HCT116 (cell line): ENCODE measurements at regions not wholly inside any gene's neighbourhood (a gene's known extent, or its start where the extent isn't known, plus 50 kb on each side); places are given as distances from the start of the nearest gene placed in this dataset.

Experiments used
- ATAC-seq: fragments of 200-7000 bp; cut with Tn5 transposase; 2 replicates; pipeline ENCODE4 v1.9.1; 2020; ENCODE audit warnings: mild to moderate bottlenecking, moderate library complexity
- BruUV-seq: library from RNA; stranded (reverse); fragments of 400-500 nt; replicated peaks from 2 replicates; lab custom pipeline; 2021; lab: Mats Ljungman, UMichigan
- CTCF ChIA-PET: fragments of 300-600 bp; sonication (Branson Sonifier 250); formaldehyde crosslinking; loops from one replicate; lab custom pipeline; 2021; ENCODE audit warnings: antibody characterized with exemption; lab: Charles Lee
- POLR2A ChIA-PET: fragments of 300-600, 350-600 bp; sonication (Branson Sonifier 250); formaldehyde crosslinking; loops from one replicate; lab custom pipeline; 2021; ENCODE audit warnings: antibody characterized with exemption; lab: Charles Lee
- RAD21 ChIA-PET, 2 experiments: fragments of 300-600 bp; sonication (Branson Sonifier 250); formaldehyde crosslinking; loops; one replicate each; lab custom pipeline; 2023; ENCODE audit warnings: low total read pairs in 2 of 2; ENCODE audit not compliant: uncharacterized antibody in 2 of 2, unreplicated experiment in 2 of 2, low non-redundant PET in 1 of 2; lab: Charles Lee
- DNase-seq: peaks from one replicate; pipeline ENCODE4 v3.0.0-alpha.2; 2010; ENCODE audit warnings: low read depth, low spot score
- H2AFZ ChIP-seq: fragments of 200-600 bp; shearing (Covaris generic), sonication (generic); 2 replicates; pipeline ENCODE4 v1.6.1; 2017; ENCODE audit warnings: low read depth, mixed run types, mixed read lengths, antibody characterized with exemption, low read length; ENCODE audit not compliant: poor library complexity, severe bottlenecking
- H3K27ac ChIP-seq: 2 replicates; pipeline ENCODE4 v1.5.1; 2012; ENCODE audit warnings: low read depth, low read length
- H3K27me3 ChIP-seq: fragments of 200-600 bp; sonication (generic); 2 replicates; pipeline ENCODE4 v1.6.1; 2016; ENCODE audit warnings: mixed run types, low read length, mixed read lengths; ENCODE audit not compliant: insufficient read depth
- H3K36me3 ChIP-seq, 2 experiments: fragments of 200-500 bp in 1 of 2; fragments of 200-600 bp in 1 of 2; sonication (Bioruptor generic) in 1 of 2; sonication (generic) in 1 of 2; 2 replicates each; pipeline versions ENCODE4 v1.5.1 to v1.6.1; 2014 to 2016; ENCODE audit warnings: low read length in 2 of 2, inconsistent platforms in 1 of 2, mixed read lengths in 1 of 2, mixed run types in 1 of 2; ENCODE audit not compliant: insufficient read depth in 2 of 2, control insufficient read depth in 1 of 2
- H3K4me1 ChIP-seq, 2 experiments: fragments of 200-600 bp in 1 of 2; sonication (generic) in 1 of 2; 2 replicates each; pipeline versions ENCODE4 v1.5.1 to v1.6.1; 2012 to 2017; ENCODE audit warnings: low read length in 2 of 2, inconsistent platforms in 1 of 2, mild to moderate bottlenecking in 1 of 2, mixed read lengths in 1 of 2, mixed run types in 1 of 2, moderate library complexity in 1 of 2; ENCODE audit not compliant: insufficient read depth in 2 of 2, control insufficient read depth in 1 of 2
- H3K4me2 ChIP-seq: fragments of 200-600 bp; sonication (generic); 2 replicates; pipeline ENCODE4 v1.6.1; 2017; ENCODE audit warnings: mixed run types, low read length, mixed read lengths
- H3K4me3 ChIP-seq, 2 experiments: fragments of 200-600 bp in 1 of 2; sonication (generic) in 1 of 2; replicated peaks in 1 of 2; 2 replicates each; pipeline ENCODE4 v1.5.1; 2011 to 2016; ENCODE audit warnings: low read length in 2 of 2, control low read depth in 1 of 2, low read depth in 1 of 2, mild to moderate bottlenecking in 1 of 2, mixed read lengths in 1 of 2, mixed run types in 1 of 2
- H3K79me2 ChIP-seq: fragments of 200-600 bp; sonication (generic); 2 replicates; pipeline ENCODE4 v1.6.1; 2017; ENCODE audit warnings: mild to moderate bottlenecking, mixed run types, low read length, moderate library complexity, mixed read lengths; ENCODE audit not compliant: insufficient read depth
- H3K9ac ChIP-seq: fragments of 200-600 bp; sonication (generic); 2 replicates; pipeline ENCODE4 v1.6.1; 2016; ENCODE audit warnings: low read length, mixed read lengths
- H3K9me2 ChIP-seq: fragments of 200-600 bp; sonication (generic), shearing (Covaris generic); 2 replicates; pipeline ENCODE4 v1.6.1; 2017; ENCODE audit warnings: mixed run types, mild to moderate bottlenecking, moderate library complexity; ENCODE audit not compliant: insufficient read depth
- H3K9me3 ChIP-seq, 2 experiments: fragments of 200-500 bp in 1 of 2; fragments of 200-600 bp in 1 of 2; sonication (Bioruptor generic) in 1 of 2; sonication (generic) in 1 of 2; 2 replicates each; pipeline ENCODE4 v1.6.1; 2014 to 2017; ENCODE audit warnings: low read length in 2 of 2, mixed read lengths in 2 of 2, inconsistent platforms in 1 of 2, low read depth in 1 of 2, mild to moderate bottlenecking in 1 of 2, mixed run types in 1 of 2, moderate library complexity in 1 of 2; ENCODE audit not compliant: control insufficient read depth in 1 of 2, insufficient read depth in 1 of 2
- H4K20me1 ChIP-seq: fragments of 200-600 bp; sonication (generic), shearing (Covaris generic); 2 replicates; pipeline ENCODE4 v1.6.1; 2017; ENCODE audit warnings: mixed run types, mild to moderate bottlenecking, moderate library complexity; ENCODE audit not compliant: insufficient read depth
- CBX3 ChIP-seq: IDR thresholded peaks from 2 replicates; pipeline ENCODE4 v1.6.1; 2012; ENCODE audit warnings: low read depth
- ELF1 ChIP-seq: IDR thresholded peaks from 2 replicates; pipeline ENCODE4 v1.6.1; 2012; ENCODE audit warnings: low read depth, borderline replicate concordance
- EZH2 ChIP-seq: fragments of 200-600 bp; sonication (generic); IDR thresholded peaks from 2 replicates; pipeline ENCODE4 v1.6.1; 2017; ENCODE audit warnings: antibody characterized with exemption, mixed run types
- FOSL1 ChIP-seq: IDR thresholded peaks from 2 replicates; pipeline ENCODE4 v1.6.1; 2012; ENCODE audit warnings: low read depth
- POLR2A ChIP-seq: IDR thresholded peaks from 2 replicates; pipeline ENCODE4 v1.7.0; 2011; ENCODE audit warnings: borderline replicate concordance; ENCODE audit not compliant: insufficient read depth, insufficient read length; ENCODE audit errors: extremely low read depth
- SIN3A ChIP-seq: IDR thresholded peaks from 2 replicates; pipeline ENCODE4 v1.6.1; 2012; ENCODE audit warnings: low read depth
- SP1 ChIP-seq: IDR thresholded peaks from 2 replicates; pipeline ENCODE4 v1.6.1; 2012; ENCODE audit warnings: low read depth
- ZNF274 ChIP-seq: fragments of 200-500 bp; sonication (Bioruptor generic); IDR thresholded peaks from 2 replicates; pipeline ENCODE4 v1.6.1; 2014; ENCODE audit warnings: mild to moderate bottlenecking, low read depth, low read length, inconsistent platforms
- intact Hi-C: fragments of 100-400 bp; cut with micrococcal nuclease; formaldehyde crosslinking; loops from 2 replicates; pipeline ENCODE4 v1.10.0; 2022
- TF ChIP-seq, protein P1 (sequence below): IDR thresholded peaks from 2 replicates; pipeline ENCODE4 v1.6.1; 2012; ENCODE audit warnings: low read depth
- TF ChIP-seq, protein P2 (sequence below): IDR thresholded peaks from 2 replicates; pipeline ENCODE4 v1.6.1; 2011; ENCODE audit warnings: mild to moderate bottlenecking, low read length, moderate library complexity; ENCODE audit not compliant: insufficient replicate concordance; ENCODE audit errors: extremely low read depth
- TF ChIP-seq, protein P3 (sequence below): IDR thresholded peaks from 2 replicates; pipeline ENCODE4 v1.6.1; 2012

DNA sequence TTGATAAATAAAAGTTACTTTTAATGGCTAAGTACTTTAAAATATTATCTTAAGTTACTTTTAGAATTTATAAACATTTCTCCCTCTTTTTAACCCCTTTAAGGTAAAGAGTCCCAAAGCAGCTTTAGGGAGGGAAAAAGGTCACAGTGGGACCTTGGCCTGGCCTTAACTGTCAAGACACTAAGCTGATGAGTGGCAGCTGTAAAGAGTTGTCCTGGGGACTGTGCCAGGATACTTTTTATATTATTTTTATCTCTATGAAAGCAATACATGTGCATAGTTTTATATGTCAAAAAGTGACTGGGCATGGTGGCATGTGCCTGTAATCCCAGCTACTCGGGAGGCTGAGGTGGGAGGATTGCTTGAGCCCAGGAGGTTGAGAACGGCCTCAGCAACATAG is 94.2 kb upstream of the RESF1 start (continued):
- TF ChIP-seq SP1 = no peak
- no peak for TF ChIP-seq CBX3

DNA sequence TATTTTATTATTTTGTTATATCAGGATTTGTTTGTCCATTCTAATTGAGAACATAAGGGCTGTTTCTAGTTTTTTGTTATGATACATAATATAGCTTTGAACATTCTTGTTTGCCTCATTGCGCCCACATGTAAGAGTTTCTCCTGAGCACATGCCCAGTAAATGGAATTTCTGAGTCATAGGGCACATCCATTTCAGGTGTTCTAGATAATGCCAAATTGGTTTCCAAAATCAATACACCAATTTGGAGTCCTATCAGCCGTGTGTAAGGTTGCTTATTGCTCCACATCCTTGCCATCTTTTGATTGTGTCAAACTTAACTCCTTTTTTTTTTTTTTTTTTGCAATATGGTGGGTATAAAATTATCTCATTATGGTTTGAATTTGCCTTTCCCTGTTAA is 97.9 kb upstream of the RESF1 start:
- H2AFZ ChIP-seq = no peak overlapping the region
- no peak overlapping the region for H3K4me3 ChIP-seq
- no peaks in the 10 kb centered on the region for H4K20me1 ChIP-seq
- intact Hi-C loops = no loop called here
- POLR2A ChIA-PET = no interaction called here
- CTCF ChIA-PET = no interaction called here
- H3K4me1 ChIP-seq = 0 out of 4 replicates have a peak, but pooled peaks cover 0 to 3% of the 10 kb centered on the region in 2 experiments
- H3K4me2 ChIP-seq = no peak overlapping the region
- DNase-seq (no peak), ATAC-seq (no peak)
- no peaks in the 10 kb centered on the region for H3K79me2 ChIP-seq
- no peaks in the 10 kb centered on the region for H3K27me3 ChIP-seq
- no peaks in the 10 kb centered on the region for H3K9me3 ChIP-seq
- H3K9me2 ChIP-seq = no peaks in the 10 kb centered on the region
- H3K36me3 ChIP-seq = no peaks in the 10 kb centered on the region
- H3K27ac ChIP-seq = no peak overlapping the region
- RAD21 ChIA-PET = interaction anchor here in 1 of 2 experiments (0.6 kb wide), 1 partner anchor 13 kb away, joined by 3 read pairs; no protein-coding TSS in a partner anchor
- BruUV-seq = no TSS peak
- TF ChIP-seq POLR2A (no peak), EZH2 (no peak), ELF1 (no peak), SIN3A (no peak), ZNF274 (no peak), FOSL1 (no peak)
- TF ChIP-seq, protein P1, sequence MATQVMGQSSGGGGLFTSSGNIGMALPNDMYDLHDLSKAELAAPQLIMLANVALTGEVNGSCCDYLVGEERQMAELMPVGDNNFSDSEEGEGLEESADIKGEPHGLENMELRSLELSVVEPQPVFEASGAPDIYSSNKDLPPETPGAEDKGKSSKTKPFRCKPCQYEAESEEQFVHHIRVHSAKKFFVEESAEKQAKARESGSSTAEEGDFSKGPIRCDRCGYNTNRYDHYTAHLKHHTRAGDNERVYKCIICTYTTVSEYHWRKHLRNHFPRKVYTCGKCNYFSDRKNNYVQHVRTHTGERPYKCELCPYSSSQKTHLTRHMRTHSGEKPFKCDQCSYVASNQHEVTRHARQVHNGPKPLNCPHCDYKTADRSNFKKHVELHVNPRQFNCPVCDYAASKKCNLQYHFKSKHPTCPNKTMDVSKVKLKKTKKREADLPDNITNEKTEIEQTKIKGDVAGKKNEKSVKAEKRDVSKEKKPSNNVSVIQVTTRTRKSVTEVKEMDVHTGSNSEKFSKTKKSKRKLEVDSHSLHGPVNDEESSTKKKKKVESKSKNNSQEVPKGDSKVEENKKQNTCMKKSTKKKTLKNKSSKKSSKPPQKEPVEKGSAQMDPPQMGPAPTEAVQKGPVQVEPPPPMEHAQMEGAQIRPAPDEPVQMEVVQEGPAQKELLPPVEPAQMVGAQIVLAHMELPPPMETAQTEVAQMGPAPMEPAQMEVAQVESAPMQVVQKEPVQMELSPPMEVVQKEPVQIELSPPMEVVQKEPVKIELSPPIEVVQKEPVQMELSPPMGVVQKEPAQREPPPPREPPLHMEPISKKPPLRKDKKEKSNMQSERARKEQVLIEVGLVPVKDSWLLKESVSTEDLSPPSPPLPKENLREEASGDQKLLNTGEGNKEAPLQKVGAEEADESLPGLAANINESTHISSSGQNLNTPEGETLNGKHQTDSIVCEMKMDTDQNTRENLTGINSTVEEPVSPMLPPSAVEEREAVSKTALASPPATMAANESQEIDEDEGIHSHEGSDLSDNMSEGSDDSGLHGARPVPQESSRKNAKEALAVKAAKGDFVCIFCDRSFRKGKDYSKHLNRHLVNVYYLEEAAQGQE = no peak
- TF ChIP-seq, protein P2, sequence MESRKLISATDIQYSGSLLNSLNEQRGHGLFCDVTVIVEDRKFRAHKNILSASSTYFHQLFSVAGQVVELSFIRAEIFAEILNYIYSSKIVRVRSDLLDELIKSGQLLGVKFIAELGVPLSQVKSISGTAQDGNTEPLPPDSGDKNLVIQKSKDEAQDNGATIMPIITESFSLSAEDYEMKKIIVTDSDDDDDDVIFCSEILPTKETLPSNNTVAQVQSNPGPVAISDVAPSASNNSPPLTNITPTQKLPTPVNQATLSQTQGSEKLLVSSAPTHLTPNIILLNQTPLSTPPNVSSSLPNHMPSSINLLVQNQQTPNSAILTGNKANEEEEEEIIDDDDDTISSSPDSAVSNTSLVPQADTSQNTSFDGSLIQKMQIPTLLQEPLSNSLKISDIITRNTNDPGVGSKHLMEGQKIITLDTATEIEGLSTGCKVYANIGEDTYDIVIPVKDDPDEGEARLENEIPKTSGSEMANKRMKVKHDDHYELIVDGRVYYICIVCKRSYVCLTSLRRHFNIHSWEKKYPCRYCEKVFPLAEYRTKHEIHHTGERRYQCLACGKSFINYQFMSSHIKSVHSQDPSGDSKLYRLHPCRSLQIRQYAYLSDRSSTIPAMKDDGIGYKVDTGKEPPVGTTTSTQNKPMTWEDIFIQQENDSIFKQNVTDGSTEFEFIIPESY = no peak
- TF ChIP-seq, protein P3, sequence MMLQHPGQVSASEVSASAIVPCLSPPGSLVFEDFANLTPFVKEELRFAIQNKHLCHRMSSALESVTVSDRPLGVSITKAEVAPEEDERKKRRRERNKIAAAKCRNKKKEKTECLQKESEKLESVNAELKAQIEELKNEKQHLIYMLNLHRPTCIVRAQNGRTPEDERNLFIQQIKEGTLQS = no peak
- no peak overlapping the region for H3K9ac ChIP-seq
